Putamen (tissue), 1 donor: ENCODE measurements at regions not wholly inside any gene's neighbourhood (a gene's known extent, or its start where the extent isn't known, plus 50 kb on each side); places are given as distances from the start of the nearest gene placed in this dataset.
"Not testable (repeated sequence)": the region's sequence is repeated elsewhere in the genome, so short reads cannot be mapped to it uniquely, and the experiment has no call there.

Source experiments
- DNase-seq: peaks from one replicate; pipeline ENCODE4 v3.0.0-alpha.2; 2016; ENCODE audit warnings: low spot score

- no peak for DNase-seq
Measured at GRCh38 chr12:89227774-89228173, 124.5 kb downstream of the DUSP6 start.

GRCh38 chr12:89225808-89226411 is 126.4 kb downstream of the DUSP6 start:
- no peak for DNase-seq

GRCh38 chr12:89225401-89225800 is 126.9 kb downstream of the DUSP6 start:
- no peak for DNase-seq

DNA sequence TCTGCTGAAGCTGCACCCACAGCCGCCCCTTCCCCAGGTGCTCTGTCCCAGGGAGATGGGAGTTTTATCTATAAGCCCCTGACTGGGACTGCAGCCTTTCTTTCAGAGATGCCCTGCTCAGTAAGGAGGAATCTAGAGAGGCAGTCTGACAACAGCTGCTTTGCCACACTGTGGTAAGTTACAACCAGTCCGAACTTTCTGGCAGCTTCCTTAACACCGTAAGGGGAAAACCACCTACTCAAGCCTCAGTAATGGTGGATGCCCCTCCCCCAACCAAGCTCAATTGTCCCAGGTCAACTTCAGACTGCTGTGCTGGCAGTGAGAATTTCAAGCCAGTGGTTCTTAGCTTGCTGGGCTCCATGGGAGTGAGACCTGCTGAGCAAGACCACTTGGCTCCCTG is 129.7 kb downstream of the DUSP6 start:
- DNase-seq: not testable (repeated sequence)

DNA sequence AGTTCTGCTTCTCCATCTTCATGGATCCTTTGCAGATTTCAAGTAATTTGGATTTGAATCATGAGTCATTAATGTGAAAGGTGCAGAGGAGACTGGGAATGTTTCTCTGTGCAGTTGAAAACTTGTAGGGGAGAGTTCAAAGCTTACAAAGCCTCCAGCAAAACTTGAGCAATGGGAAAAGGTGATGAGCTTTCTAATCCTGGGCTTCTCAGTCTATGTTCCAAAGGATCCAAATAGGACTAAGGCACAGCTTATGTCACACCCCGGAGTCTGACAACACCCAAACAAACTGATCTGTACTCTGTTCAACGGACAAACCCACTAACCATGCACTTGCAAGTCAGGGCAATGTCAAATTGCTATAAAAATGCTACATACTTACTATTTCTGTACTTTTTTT is 134.8 kb downstream of the DUSP6 start:
- no peak for DNase-seq

DNA sequence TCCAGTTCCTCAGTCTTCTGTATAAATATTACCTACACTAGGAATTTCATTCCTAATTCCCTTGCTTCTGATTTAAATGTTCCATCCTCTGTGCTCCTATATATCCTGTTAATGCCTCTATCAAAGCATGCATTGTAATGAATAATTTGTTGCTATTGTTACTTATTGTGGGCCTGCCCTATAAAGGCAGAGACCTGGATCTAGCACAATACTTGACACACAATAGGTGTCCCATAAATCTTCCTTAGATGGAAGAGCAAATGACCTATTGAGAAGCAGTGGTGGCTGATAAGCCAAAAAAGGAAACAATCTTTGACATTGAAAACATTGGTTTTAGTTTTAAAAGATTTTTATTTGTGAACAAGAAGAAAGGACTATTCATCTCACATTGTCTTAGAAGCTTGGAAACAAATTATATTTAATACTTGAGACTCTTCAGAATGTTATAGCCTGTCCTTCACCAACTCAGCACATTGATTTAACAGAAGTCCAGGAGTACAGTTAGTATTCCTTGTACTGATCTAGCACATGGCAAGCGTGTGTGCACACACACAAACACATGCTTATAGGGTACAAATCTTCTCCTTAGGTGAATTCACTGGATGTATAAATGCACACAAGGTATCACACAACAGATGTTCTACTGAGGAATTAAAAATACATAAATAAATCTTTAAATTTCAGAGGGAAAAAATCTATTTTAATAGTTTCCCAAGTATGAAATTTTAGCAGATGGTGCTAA is 135.9 kb downstream of the DUSP6 start:
- no peak for DNase-seq

- no peak for DNase-seq
Measured at GRCh38 chr12:89215196-89215595, 137.1 kb downstream of the DUSP6 start.

- DNase-seq: no peak
Measured at GRCh38 chr12:89213747-89214146, 138.6 kb downstream of the DUSP6 start.

DNA sequence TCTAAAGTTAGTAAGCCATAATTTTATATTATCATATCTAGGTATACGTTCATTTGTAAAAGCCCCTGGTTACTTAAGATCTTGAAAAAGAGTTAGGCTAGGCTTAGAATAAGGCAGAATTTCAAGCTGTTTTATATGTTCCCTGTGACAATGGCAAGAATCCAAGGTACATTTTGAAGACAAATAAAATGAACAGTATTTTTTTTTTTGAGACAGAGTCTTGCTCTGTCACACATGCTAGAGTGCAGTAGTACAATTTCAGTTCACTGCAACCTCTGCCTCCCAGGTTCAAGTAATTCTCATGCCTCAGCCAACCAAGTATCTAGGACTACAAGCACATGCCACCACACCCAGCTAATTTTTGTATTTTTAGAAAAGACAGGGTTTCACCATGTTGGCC is 139.2 kb downstream of the DUSP6 start:
- no peak for DNase-seq

- peak; percentile 2 for DNase-seq
Measured at GRCh38 chr12:89212339-89212771, 139.9 kb downstream of the DUSP6 start.

DNA sequence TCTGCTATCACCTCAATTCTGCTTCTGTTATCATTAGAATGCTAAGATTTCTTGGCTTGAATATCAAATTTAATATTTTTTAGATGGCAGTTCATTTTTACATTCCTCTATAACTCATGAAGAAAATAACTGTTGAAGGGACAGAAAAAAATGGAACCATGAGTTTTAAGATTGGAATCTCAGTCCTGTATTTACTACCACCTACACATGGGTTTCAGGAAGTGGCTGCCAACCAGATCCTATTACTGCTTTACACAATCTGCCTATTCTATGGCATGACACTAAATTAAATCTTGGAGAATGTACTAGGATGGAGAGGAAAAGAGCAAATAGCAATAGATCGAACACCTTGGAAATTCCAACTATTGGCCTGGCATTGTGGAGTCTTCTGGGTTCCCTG is 140.8 kb downstream of the DUSP6 start:
- no peak for DNase-seq

GRCh38 chr12:89210277-89210676 is 142.0 kb downstream of the DUSP6 start:
- no peak for DNase-seq

GRCh38 chr12:89208661-89209096 is 143.6 kb downstream of the DUSP6 start:
- no peak for DNase-seq

GRCh38 chr12:89206390-89206789 is 145.9 kb downstream of the DUSP6 start:
- DNase-seq: no peak

DNA sequence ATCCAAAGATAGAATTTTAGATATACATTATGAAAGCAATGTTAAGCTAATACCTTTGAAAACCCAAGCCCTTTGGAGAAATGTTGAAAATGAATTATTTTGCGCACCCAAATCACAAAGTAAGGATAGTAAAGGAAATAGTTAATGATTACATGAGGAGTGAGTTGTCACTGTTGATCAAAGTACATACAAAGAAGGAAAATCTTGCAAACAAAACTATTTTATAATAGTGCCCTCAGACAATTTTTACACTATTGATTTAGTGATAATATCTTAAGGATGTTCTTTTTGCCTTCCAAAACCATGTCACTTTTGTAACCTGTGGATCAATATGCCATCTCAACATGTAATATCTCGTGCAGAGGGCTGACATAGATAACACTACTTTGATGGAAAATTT is 146.8 kb downstream of the DUSP6 start:
- no peak for DNase-seq

- DNase-seq: no peak
Measured at GRCh38 chr12:89203144-89203543, 149.2 kb downstream of the DUSP6 start.

DNA sequence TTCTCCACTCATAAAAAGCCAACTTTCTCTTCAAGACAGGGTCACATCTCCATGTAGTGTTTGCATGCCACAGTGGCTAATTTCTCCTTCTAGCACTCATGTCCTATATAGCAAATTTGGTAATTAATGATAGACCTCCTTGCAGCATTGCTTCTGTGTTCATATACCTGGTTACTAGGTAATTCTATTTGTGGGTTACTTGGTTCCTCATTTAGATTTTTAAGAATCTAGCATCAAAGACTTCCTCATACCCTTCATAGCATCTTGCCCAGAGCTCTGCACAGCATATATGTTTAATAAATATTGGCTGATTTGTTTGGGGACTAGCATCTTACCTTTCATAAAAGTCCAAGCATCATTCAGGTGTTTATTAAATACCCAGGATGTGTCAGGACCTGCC is 152.1 kb downstream of the DUSP6 start:
- DNase-seq: no peak

DNA sequence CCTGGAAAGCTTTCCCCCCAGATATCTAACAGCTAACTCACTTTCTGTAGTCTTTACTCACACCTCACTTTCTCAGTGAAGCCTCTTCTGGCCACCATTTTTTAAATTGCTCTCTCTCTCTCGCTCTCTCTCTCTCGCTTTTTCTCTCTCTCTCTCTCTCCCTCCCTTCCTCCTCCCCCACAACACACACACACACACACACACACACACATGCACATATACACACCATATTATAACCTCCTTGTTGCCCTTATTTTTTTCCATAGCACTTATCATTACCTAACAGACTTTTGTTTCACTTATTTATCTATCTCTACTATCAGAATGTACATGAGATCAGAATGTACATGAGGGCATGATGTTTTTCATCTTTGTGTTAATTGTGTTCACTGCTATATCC is 156.8 kb downstream of the DUSP6 start:
- DNase-seq: no peak

GRCh38 chr12:89194683-89195082 is 157.6 kb downstream of the DUSP6 start:
- DNase-seq: no peak

DNA sequence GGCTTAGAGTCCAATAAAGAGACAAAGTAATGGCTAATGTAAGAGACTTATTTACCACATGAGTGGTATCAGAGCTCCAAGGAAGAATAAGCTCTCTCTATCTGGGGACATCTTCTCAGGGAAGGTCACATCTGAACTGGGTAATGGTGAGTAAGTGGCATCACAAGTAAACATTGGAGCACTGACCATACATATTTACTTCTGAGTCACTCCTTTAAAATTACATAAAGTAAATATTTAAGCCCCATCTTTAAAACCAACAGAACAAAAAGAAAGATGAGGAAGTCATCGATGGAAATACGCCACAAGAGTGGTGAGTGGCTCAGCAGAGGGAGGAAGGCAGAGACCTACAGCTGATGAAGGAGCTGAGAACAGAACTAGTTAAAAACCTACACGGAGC is 159.9 kb downstream of the DUSP6 start:
- no peak for DNase-seq

- not testable (repeated sequence) for DNase-seq
Measured at GRCh38 chr12:89191597-89191996, 160.7 kb downstream of the DUSP6 start.

- no peak for DNase-seq
Measured at GRCh38 chr12:89189448-89189847, 162.9 kb downstream of the DUSP6 start.

GRCh38 chr12:89187507-89187906 is 164.8 kb downstream of the DUSP6 start:
- DNase-seq: no peak

DNA sequence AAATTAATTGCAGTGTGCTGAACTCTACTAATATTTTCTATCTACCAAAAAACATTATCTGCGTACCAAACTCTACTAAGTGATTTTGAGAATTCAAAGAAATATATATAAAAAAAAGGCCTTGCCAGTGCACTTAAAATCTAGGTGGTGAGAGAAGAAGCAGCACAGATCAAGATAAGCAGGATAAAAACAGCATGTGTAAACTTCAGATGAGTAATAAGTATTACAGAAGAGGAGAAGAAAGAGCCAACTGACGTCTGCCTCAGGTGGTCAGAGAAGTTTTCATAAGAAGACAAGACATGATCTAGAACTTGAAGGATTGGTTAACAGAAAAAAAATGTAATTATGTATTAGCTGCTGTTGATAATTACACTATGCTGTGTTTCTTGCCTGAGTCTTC is 166.4 kb downstream of the DUSP6 start:
- DNase-seq: no peak
